Stimulated activated CD4-positive, alpha-beta T cell treated with anti-CD3 and anti-CD28 coated beads, Interleukin-1b, Interleukin-23, amount 100 ng/mL, for 4 hours (primary cell): ENCODE measurements at regions not wholly inside any gene's neighbourhood (a gene's known extent, or its start where the extent isn't known, plus 50 kb on each side); places are given as distances from the start of the nearest gene placed in this dataset.

Experiments
- DNase-seq, 2 donors: peaks; one replicate each; pipeline ENCODE4 v3.0.0-alpha.2; 2020; ENCODE audit warnings: low read depth in 2 of 2

DNA sequence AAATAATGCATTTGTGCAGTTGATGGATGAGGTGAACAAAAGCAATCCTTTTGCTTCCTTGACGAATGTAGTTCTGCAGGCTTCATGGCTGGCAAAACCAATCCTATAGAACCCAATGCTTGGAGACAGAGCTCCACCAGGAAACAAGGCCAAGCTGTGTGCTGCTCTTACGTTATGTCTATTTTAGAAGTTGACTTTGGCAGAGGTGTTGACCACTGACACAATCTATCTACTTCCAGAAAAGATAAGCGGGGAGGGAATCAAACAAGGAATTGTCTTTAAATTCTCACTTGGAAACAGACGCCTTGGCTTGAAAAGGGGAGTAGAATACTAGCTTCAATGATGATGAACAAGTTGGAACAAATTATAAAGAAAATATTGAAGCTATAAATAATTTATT, 211.2 kb downstream of the SETD4 start:
- no peak for DNase-seq

DNA sequence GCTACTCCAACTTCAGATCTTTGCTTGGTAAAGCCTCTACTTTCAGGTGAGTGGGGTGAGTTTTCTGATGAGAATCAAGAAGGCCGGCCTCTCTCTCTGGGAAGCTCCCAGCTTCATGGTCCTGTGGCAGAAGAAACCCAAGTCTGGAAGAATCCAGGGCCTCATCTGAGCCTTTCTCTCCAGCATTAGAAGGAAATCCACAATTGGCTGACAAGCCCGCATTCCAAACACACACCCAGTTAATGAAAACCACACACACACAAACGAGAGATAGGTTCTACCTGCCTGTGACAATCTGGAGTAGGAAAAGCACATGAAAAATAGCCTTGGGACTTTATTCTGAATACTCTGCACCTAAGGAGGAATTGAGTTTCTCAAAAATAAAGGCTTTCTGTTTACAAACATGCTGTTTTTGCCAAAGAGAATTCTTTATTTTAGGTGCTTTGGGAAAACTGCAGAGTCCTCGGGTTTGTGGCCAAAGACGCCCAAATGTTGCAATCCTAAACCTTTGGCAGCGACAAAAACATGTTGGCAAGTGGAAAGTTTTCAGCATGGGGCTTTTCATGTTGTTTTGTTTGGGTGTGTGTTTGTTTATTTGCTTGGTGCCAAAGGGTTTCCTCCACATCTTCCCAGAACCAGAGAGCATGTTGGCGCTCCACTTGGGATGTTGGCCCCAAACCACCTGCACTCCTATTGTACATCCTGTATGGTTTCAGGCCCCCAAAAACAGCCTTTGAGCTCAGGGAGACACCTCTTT, 216.2 kb downstream of the SETD4 start:
- no peak for DNase-seq

DNA sequence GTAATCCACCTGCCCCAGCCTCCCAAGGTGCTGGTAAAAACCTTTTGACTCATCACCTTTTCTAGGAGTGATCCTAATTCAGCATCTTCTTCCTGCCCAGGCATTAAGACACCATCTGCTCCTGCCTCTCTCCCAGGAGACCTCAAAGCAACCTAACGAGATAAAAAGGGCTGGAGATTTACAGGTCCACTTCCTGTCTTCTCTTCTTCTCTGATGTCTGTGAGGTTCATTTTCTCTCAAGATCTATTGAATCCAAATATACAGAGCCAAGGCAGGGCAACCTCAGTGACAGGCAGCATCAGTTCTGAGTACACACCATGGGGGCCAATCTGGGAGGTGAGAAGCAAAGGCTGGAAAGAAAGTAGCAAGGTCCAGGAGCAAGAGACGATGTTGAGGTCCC, 219.4 kb downstream of the SETD4 start:
- no peak for DNase-seq

DNA sequence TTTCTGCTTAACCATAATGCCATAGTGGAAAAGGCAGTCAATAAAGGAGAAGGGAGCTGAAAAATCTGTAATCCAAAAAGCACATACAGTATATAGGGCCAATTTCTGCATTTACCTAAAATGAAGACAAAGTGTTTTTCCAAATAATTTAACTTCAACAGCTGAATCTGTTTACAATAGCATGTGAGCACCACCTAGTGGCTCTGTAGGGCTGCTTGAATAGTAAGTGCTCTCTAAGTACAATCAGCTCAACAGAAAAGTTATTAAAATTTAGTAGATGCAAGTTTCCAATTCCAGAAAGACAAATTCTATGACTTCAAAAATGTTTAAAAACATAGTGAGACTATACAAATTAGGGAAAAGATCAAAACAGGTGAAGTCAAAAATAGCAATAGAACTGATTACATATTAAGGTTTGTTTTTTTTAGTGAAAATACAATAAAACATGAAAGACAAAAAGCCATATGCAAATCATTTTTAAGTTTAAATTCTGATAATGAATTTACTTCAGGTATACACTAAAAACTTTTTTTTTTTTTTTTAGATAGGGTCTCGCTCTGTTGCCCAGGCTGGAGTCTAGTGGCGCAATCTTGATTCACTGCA, 220.0 kb downstream of the SETD4 start:
- peak; percentile 21 to 35 for DNase-seq

DNA sequence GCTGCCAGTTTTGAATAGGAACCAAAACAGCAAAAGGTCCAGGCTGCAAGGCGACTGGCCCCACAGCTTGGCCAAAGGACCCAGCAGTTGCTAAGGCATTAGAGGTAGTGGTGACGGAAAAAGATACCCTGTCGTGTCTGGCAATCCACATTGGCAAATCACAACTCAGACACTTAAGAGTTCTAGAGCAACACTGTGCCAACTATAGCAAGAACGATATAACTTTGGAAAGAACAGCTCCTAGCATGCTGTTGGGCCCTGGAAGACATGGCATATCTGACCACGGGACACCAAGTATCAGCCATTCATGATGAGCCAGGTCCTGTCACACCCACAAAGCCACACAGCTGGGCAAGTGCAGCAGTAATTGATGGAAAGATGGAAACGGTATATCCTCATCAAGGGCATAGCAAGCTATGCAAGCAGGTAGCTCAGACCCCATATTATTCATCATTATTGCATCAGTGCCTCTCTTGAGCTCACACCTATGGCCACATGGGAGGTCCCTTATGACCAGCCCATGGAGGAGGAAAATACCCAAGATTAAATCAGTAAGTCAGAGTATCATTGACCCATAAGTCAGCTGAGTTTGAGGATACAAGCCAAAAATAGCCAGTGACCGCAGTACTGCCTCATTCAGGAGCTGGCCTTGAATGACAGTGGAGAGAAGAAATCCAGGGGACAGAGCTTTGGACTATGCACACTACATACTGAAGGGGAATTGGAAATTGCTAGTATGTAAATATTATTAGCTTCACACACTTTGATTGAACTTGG, 221.2 kb downstream of the SETD4 start:
- DNase-seq = no peak

DNA sequence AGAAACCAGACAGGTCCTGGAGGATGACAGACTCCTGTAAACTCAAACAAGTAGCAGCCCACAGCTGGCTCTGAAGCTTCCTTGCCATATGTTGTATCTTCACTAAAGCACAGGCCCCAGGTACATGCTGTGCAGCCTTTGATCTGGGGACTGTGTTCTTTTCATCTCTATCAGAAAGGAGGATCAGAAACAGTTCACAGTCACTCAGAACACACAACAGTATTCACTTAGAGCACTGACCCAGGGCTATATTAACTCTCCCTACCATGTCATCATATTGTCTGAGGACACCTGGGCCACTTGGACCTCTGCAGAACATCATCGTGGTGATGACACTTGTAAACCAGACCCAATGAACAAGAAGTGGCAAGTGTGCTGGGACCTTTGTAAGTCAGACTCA, 222.0 kb downstream of the SETD4 start:
- no peak for DNase-seq

DNA sequence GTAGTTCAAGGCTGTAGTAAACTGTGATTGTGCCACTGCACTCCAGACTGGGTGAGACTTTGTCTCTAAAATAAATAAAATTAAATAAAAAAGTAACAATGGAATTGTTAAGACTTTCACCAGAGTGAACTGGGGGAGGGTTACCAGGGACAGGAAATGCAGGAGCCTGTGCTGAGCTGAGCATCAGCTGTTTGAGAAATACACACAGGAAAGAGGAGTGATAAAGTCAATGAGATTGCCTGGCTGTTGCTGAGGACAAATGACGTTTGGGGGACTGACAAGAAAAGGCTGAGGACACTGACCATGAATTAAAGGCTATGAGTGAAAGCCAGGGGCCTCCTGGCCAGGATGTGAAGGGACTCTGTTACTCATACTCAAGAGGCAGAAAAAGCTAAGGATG, 226.3 kb downstream of the SETD4 start:
- DNase-seq = no peak

DNA sequence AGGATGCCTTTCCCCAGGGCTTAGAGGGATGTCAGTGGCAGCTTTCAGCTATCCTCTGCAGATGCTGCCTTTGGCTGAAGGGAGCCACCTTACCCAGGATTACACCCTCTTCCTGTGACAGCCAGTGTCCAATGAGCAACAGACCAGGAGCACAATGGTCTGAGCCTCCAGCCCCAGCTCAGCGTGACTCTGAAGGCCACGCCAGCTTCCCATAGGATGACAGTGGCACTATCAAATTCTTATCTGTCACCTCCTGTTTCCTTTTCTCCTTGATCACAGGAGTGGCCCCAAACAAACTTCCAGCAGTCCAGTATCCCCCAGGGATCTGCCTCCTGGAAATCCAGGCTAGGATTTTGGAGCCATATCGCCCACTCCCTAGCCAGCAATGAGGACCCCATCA, 226.9 kb downstream of the SETD4 start:
- no peak for DNase-seq

DNA sequence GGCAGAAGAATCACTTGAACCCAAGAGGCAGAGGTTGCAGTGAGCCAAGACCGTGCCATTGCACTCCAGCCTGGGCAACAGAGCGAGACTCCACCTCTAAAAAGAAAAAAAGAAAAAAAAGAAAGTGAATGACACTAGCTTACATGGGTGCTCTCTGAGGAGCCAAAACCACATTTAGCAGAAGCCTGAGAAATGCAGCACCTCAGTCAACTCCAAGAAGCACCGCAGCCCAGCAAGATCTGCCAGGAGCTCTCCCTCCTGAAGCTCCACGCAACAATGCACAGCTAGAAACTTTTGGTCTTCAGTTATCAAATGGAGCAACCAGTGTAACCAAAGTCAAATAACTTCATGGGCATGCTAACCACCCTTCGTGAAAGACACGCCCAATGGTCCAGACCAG, 229.1 kb downstream of the SETD4 start:
- DNase-seq = no peak

DNA sequence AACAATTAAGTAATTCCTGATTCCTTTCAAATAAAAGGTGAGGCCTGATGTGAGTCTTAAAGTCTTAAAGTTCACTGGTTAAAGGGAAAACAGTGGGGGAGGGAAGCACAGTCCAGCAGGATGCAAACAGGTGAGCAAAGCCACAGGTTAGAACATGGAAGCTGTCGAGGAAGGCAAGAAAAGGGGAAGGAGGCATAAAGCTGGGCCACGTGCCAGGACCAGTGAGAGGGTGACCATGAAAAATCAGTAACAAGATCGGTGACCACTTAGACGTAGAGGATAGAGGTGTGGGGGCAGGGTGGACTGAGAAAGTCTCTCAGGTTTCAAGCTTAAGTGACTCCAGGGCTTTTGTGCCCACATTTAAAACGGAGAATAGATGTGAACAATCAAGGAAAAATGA, 231.3 kb downstream of the SETD4 start:
- no peak for DNase-seq

DNA sequence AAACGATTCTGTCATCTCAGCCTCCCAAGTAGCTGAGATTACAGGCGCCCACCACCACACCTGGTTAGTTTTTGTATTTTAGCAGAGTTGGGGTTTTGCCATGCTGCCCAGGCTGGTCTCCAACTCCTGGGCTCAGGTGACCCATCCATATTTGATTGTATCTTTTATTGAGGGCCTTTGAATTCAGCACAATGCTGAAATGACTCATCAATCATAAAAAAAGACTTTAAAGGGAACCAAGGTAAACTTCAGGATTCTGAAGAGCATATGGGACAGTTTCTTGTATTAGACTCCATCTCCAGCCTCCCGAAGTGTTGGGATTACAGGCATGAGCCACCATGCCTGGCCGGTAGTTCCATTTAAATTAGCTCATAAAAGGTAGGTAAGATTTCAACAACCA, 232.2 kb downstream of the SETD4 start:
- DNase-seq = no peak

DNA sequence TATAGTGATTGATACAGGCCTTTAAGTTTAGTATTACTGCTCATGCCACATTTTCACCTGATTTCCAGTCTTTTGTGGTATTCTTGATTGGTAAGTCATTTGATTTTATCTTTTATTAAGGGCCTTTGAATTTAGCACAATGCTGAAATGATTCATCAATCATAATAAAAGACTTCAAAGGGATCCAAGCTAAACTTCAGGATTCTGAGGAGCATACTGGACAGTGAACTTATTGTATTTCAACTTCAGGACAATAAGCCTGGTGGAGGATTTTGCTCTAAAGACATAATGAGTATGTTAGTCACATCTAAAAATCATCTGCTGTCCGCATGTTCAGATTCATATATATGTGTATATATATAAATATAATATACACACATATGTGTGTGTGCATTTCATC, 233.3 kb downstream of the SETD4 start:
- no peak for DNase-seq

DNA sequence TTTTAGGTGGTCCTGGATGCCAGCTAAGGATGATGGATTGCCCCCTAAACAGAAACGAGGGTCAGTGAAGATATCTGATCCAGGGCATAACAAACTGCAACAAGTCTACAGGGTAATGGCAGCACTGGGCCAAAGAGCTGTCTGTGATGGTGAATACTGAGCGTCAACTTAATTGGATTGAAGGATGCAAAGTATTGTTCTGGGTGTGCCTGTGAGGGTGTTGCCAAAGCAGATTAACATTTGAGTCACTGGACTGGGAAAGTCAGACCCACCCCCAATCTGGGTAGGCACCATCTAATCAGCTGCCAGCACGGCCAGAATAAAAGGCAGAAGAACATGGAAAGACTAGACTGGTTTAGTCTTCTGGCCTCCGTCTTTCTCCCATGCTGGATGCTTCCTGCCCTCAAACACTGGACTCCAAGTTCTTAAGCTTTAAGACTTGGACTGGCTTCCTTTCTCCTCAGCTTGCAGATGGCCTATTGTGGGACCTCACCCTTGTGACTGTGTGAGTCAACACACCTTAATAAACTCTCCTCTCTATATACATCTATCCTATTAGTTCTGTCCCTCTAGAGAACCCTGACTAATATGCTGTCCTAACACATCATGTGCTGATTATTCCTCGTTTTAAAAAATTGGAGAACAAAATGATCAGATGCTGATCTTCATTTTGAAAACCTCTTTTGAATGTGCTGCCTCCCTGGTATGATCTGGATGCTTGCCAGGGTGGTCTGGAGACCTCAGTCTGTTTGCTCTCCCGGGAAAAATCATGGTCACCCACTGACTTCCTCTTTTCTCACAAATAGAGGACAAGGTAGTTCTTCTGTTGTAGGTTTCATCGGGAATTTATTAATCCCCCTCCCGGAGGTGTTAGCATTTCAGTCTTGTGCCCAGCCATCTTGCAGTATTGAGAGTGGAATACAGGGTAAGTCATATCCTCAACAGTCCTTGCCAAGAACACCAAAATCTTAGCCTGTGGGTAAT, 234.7 kb downstream of the SETD4 start:
- no peak for DNase-seq

DNA sequence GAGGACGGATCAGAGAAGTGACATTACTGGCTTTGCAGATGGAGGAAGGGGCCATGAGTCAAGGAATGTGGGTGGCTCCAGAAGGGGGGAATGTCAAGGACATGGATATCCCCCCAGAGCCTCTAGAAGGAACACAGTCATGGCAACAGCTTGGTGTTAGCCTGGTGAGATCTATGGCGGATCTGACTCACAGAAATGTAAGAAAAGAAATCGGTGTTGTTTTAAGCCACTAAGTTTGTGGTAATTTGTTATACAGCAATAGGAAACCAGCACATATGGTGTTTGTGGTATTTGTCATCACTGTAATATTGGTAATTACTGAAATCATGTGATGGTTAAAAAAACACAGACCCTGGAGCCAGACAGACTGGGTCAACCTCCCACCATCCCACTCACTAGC, 236.2 kb downstream of the SETD4 start:
- no peak for DNase-seq

DNA sequence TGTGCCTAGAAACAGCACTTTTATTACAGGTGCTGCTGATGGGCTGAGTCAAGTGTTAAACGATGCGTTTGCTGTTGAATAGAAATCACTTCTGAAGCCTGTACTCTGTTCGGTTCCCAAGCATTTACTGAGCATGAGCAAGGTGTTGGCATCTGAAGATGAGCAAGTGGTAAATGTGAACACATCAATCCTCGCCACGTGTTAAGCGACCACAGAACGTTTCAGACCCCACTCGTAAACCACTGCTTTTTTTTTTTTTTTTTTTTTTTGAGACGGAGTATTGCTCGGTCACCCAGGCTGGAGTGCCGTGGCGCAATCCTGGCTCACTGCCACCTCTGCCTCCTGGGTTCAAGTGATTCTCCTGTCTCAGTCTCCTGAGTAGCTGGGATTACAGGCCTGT, 241.2 kb downstream of the SETD4 start:
- DNase-seq = no peak

DNA sequence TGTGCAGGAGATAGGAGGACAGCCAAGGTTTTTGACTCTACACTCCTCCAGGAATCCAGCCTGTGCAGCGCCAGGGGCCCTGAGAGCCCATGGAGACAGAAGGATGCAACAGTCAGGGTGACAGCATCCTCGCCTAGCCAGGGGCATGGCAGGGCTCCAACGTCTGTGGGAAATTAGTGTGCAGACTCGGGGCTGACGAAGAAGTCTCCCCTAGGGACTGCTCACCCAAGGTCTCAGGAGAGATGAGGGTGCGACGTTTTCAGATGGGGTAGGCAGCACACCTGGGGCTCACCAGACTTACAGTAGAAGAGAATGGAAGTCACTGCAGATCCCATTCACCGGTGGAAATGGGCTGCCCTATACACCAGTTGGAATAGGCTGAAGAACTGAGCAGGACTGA, 241.7 kb downstream of the SETD4 start:
- no peak for DNase-seq

DNA sequence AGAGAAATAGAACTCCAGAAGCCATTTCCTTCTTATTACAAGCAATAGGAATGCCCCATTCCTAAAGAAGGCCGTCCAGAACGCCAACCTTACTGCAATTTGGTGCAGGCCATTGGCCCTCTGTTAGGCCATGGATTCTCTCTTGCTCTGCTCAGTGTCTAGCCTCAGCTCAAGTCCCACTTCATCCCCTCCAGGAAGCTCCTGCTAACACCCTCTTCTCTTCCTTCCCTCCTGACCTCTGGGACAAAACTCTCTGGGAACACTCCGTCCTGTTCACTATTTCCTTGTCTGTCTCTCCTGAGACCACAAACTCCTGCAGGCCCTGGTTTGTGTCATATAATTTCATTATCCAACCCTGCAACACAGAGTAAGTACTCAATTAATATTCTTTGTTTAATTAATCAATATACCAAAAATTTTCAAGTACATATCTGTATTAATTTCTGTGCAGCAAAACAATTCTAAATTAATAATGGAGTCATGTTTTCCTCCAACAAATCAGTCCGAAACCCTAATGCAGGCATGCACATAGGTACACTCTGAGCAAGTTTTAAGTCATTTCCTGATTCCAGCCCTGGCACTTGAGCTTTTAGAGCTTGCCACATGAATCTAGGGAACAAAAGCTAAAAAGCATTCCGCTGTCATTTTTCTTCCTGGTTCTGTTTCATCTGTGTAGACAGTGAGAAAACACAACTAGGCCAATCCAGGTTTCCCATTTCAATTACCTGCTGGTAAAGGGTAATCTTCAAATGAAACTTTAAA, 245.3 kb downstream of the SETD4 start:
- no peak for DNase-seq

DNA sequence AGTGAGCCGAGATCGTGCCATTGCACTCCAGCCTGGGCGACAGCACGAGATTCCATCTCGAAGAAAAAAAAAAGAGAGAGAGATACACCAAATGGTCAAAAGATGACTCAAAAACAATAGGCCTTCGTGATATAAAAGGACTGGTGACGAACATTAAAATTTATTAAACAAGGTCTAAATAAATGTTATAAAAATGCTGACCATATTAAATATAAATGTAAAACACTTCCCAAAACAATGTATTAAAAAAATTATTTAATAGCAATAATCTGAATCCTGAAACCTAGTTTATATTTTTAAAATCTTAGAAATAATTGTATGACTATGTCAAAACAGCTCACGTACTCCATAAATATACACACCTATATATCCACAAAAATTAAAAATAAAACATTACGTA, 247.6 kb downstream of the SETD4 start:
- DNase-seq = no peak

DNA sequence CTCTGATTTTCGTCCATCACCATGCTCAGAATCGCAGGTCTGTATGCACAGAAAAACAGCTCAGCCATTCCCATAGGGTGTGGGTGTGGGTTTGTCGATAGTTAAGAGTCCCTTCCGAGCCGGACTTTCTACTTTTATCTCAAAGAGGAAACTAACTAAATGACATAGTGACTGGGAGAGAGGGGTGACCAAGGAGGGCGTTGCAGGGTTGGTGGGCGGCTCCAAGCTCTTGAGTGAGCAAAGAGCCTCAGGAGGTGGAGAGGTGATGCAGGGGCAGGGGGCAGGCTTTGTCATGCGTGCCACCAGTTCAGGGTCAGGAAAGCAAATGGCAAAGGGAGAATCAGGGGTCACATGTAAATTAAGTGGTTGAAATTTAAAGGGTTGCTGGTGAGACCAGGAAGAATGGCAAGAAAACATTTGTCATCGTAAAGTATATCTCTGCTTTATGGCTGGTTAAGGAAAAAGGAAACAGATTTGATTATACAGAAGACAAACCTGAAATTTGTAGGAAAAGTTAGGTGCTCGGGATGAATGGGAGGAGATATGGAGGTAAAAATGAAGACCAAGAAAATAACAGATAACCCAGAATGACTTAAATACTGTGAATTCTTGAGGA, 249.0 kb downstream of the SETD4 start:
- no peak for DNase-seq

DNA sequence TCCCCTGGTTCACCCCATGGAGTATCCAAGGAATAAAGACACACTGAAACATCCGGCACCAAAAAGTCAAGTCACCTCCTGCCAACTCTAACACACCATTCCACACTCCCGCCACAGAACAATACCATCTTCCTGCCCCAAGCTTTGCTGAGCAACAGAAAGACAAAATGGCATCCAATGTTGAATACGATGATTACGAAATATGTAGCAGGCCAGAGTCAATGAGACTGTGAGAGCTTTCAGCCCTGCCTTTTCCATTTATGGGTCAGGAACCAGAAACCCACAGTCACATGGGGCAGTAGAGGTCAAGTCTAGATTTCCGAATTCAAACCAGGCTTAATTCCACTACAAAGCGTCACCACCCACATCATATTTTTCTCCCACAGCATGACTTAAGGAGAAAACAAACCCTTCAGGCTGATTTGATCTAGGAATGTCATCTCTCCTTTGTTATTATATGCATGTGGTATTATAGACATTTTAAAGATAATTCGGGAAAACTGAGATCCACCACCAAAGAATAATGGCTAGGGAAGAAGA, 249.8 kb downstream of the SETD4 start:
- DNase-seq = no peak
